K562 (cell line): ENCODE measurements at regions not wholly inside any gene's neighbourhood (a gene's known extent, or its start where the extent isn't known, plus 50 kb on each side); places are given as distances from the start of the nearest gene placed in this dataset.

Source experiments
- FIP1L1 ChIP-seq: fragments of 200-400 bp; formaldehyde crosslinking; IDR thresholded peaks from 2 replicates; pipeline ENCODE4 v1.6.1; 2018; ENCODE audit warnings: mild to moderate bottlenecking, low read depth, low read length; ENCODE audit not compliant: poor library complexity, severe bottlenecking
- TCF7L2 ChIP-seq: fragments of 150-350 bp; IDR thresholded peaks from 2 replicates; pipeline ENCODE4 v1.6.1; 2016; ENCODE audit warnings: low read depth, mild to moderate bottlenecking, low read length, moderate library complexity
- ZBTB1 ChIP-seq: sonication (generic); formaldehyde crosslinking; IDR thresholded peaks from 2 replicates; pipeline ENCODE4 v1.8.1; 2023; ENCODE audit warnings: missing genetic modification reagents, low read depth, mild to moderate bottlenecking, borderline replicate concordance
- ZNF274 ChIP-seq: IDR thresholded peaks from 2 replicates; pipeline ENCODE4 v1.6.1; 2011; ENCODE audit warnings: low read depth, mild to moderate bottlenecking, low read length, moderate library complexity, borderline replicate concordance
- TF ChIP-seq, protein P1 (sequence below): fragments of 250-450 bp; sonication (Bioruptor Pico); IDR thresholded peaks from 2 replicates; pipeline ENCODE4 v1.5.0; 2020; ENCODE audit warnings: mild to moderate bottlenecking, borderline replicate concordance
- TF ChIP-seq, protein P2 (sequence below), 3 experiments: IDR thresholded peaks in 2 of 3; conservative IDR thresholded peaks in 1 of 3; 2 replicates each; pipeline ENCODE4 v1.5.1; 2011 to 2012; ENCODE audit warnings: low read length in 3 of 3, mild to moderate bottlenecking in 3 of 3, control low read depth in 2 of 3, improper control_type of control experiment in 1 of 3, inconsistent platforms in 1 of 3, low read depth in 1 of 3, mixed read lengths in 1 of 3, moderate library complexity in 1 of 3; ENCODE audit not compliant: insufficient read depth in 2 of 3

DNA sequence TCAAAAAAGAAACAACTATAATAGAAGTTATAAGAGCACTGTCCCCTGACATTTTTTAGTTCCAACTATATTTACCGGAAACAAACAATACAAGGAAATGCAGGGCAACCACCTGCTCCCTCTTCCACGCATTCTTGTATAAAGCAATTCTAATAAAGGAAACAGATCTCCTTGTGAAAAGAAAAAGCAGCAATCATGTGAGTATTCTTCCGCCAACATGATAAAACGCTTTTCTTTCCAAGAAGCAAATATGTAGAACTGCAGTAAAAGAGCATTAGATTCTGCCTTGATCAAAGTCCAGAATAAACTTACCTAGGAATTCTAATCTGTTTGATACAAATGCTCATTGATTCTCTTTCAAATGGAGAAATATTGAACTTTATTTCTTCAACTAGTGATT, 230.3 kb downstream of the CNTN3 start:
- TF ChIP-seq, protein P1, sequence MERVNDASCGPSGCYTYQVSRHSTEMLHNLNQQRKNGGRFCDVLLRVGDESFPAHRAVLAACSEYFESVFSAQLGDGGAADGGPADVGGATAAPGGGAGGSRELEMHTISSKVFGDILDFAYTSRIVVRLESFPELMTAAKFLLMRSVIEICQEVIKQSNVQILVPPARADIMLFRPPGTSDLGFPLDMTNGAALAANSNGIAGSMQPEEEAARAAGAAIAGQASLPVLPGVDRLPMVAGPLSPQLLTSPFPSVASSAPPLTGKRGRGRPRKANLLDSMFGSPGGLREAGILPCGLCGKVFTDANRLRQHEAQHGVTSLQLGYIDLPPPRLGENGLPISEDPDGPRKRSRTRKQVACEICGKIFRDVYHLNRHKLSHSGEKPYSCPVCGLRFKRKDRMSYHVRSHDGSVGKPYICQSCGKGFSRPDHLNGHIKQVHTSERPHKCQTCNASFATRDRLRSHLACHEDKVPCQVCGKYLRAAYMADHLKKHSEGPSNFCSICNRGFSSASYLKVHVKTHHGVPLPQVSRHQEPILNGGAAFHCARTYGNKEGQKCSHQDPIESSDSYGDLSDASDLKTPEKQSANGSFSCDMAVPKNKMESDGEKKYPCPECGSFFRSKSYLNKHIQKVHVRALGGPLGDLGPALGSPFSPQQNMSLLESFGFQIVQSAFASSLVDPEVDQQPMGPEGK (CRISPR knock-in tag): no peak
- TF ChIP-seq TCF7L2 (no peak), ZBTB1 (no peak), ZNF274 (no peak), FIP1L1 (no peak)
- TF ChIP-seq, protein P2, sequence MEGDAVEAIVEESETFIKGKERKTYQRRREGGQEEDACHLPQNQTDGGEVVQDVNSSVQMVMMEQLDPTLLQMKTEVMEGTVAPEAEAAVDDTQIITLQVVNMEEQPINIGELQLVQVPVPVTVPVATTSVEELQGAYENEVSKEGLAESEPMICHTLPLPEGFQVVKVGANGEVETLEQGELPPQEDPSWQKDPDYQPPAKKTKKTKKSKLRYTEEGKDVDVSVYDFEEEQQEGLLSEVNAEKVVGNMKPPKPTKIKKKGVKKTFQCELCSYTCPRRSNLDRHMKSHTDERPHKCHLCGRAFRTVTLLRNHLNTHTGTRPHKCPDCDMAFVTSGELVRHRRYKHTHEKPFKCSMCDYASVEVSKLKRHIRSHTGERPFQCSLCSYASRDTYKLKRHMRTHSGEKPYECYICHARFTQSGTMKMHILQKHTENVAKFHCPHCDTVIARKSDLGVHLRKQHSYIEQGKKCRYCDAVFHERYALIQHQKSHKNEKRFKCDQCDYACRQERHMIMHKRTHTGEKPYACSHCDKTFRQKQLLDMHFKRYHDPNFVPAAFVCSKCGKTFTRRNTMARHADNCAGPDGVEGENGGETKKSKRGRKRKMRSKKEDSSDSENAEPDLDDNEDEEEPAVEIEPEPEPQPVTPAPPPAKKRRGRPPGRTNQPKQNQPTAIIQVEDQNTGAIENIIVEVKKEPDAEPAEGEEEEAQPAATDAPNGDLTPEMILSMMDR (IDR thresholded peaks at IDR 0.05 in 2 of 3, conservative IDR thresholded peaks at IDR 0.05 in 1 of 3; ENCODE audit: insufficient read depth in 2 of 3, low read depth in 1 of 3, low read length in 3 of 3): no peak
